ENCODE measurements at regions not wholly inside any gene's neighbourhood (a gene's known extent, or its start where the extent isn't known, plus 50 kb on each side); places are given as distances from the start of the nearest gene placed in this dataset.

DNA sequence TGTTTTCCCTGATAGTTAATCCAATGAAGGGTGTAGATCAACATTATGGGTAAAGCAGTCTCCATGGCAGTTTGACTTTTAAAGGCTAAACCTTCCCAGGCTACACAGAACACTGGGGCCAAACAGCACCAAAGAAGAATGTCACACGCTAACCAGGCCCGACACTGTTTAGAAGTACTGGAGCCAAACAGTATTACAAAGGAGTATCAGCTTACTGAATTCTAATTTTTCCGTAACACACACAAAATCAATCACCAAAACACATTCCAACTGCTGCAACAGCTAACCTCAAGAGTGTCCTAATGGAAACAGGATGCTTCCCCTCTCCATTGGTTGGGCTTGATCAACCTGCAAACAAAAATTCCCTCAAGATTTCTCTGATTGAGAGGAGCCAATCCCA, 783.5 kb downstream of the PCDH18 start:
- DNase-seq: no peak

DNA sequence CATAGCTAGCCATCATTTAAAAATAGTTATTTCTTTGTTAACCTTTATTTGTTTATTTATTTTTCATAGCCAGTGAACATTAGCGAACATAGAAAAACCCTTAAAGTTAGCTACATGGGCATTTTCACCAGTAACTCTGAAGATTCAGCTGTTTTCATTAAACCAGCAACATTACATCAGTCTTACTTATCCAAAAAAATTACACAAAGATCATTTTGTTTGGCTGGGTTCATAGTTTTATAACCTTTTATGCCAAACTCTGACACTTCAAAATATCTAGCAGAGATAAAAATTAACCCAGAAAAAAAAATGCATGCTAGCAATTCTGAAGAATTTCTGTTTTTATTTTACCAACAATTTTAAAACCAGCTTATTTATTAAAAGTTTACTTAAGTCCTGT, 784.1 kb downstream of the PCDH18 start:
- no peak for DNase-seq

GRCh38 chr4:136743238-136743637, 789.1 kb downstream of the PCDH18 start:
- no peak for DNase-seq

DNA sequence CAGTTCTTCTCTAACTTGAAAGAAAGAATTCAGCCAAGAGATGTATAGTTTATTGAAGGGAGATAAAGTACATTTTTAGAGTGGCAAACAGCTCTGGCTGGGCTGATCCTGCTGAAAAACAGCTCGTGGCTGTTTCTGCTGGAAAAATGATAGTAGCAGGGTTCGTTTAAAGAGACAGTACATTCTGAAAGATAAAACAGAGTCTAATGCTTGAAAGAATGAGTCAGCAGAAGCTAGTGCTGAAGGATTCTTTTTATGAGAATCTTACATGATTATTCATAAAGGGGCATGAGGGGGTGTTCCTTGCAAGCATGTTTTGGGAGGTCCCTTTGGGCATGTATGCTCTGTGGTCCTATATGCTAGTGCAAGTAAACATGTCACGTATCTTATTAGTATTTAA, 790.0 kb downstream of the PCDH18 start:
- DNase-seq: no peak

- no peak for DNase-seq
These were observed 790.8 kb downstream of the PCDH18 start for GRCh38 chr4:136741468-136741867.

GRCh38 chr4:136740326-136740725, 792.0 kb downstream of the PCDH18 start:
- no peak for DNase-seq

DNA sequence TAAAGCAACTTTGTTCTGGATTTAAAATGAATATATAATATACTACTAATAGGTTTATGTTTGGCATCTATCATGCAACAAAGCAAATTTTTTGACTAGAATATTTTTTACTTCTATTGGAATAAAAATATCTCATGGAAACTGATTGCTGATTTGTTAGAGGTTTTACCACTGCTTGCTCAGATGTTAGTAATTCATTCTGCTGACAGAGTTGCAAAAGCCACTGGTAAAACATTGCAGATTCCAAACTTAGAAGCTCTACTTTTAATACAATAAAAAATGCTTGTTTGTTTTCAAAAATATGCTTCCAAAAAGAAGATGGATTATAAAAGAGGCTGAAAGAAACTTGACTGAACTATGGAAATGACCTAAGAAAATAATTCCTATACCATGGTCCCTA, 795.2 kb downstream of the PCDH18 start:
- no peak for DNase-seq

GRCh38 chr4:136731025-136731424, 801.3 kb downstream of the PCDH18 start:
- DNase-seq: no peak

DNA sequence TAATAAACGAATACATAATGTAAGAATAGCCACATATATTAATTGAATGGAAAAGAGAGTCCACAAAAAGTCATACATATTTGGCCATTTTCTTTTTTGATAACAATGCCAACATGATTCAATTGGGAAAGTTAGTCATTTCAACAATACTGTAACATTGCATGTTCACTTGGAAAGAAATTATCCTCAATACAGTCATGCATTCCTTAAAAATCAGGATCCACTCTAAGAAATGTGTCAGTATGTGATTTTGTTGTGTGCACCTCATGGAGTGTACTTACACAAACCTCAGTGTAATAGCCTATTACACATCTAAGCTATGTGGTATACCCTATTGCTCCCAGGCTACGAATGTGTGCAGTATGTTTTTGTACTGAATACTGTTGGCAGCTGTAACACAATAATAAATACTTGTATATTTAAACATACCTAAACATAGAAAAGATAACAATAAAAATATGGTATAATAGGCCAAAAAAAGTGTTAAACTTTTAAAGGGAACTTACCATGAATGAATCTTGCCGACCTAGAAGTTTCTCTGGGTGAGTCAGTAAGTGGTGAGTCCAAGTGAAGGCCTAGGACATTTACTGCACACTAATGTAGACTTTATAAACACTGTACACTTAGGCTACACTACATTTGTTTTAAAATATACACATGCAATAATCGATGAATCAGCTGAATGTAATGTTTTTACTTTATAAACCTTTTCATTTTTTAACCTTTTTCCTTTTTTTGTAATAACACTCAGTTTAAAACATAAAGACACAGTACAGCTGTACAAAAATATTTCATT, 806.8 kb downstream of the PCDH18 start:
- no peak for DNase-seq

DNA sequence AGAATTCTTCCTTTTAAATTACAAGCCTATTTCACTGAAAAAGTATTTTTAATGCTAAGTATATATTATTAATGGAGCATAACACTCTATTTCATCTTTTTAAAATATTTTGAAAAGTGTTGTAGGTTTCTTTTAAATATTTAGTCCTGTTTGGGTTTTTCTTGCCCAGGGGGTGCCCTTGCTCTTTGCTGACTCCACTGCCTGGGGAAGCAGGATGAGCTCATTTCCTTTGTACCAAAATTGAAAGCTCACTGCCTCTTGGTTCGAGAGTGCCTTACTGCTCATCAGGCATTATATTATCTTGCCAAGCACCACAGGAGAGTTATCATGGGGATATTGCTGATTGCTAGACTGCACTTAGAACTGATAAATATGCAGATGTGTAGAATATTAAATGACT, 819.2 kb downstream of the PCDH18 start:
- DNase-seq: no peak

DNA sequence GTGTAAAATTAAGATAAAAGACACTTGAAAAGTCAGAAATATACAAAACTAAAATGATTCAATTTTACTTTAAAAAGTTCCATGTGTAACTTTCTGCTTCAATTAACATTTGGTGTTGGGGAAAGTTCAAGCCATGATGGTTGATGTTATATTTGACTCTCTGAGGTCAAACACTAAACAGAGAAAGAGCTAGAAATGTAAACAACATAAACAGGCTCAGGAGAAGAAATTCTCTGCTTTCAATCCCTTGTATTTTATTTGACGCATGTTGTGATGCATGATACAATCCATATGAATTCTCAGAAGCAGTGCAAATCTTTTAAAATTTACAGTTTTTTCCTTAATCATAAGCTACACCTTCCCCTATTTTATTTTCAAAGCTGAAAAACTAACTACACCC, 822.4 kb downstream of the PCDH18 start:
- no peak for DNase-seq

GRCh38 chr4:136706942-136707341, 825.4 kb downstream of the PCDH18 start:
- DNase-seq: no peak

GRCh38 chr4:136699905-136700304, 832.4 kb downstream of the PCDH18 start:
- no peak for DNase-seq

DNA sequence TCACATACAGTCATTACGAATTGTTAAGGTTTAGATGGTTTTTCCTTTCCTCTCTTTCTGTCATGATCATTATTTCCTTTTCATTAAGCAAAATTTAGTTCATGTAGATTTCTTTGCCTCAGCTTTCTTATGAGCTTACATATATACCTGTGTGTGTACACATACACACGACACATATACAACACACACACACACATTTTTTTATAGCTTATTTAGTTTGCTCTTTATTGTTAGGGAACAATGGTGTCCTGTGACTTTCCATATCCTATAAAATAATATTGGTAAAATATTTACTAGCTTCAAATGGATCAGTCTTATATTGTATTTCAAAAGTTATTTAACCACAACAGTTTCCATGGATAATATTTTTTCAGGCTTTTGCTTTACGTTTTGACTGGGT, 840.7 kb downstream of the PCDH18 start:
- DNase-seq: no peak

DNA sequence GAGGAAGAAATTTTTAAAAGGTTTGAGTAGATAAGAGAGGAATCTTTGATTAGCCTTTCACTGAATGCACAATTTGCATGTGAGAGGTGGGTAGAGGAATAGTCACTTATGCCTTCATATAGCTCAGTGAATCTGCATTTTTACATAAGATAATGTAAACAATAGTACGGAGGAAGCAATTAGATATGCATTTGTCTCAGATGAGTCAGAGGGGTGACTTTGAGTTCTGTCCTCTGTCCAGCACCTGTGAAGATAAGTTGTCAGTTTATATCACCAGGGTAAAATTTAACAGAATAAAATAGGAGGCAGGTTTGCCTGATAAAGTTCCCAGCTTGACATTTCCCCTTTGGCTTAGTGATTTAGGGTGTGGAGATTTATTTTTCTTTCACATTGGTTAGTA, 841.9 kb downstream of the PCDH18 start:
- no peak for DNase-seq

GRCh38 chr4:136687596-136687995, 844.7 kb downstream of the PCDH18 start:
- DNase-seq: no peak

DNA sequence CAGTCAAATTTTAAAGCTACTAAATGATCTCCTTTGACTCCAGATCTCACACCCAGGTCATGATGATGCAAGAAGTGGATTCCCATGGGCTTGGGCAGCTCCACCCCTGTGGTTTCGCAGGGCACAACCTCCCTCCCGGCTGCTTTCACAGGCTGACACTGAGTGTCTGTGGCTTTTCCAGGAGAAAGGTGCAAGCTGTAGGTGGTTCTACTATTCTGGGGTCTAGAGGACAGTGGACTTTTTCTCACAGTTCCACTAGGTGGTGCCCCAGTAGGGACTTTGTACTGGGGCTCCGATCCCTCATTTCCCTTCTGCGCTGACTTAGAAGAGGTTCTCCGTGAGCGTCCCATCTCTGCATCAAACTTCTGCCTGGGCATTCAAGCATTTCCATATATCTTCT, 845.2 kb downstream of the PCDH18 start:
- no peak for DNase-seq

DNA sequence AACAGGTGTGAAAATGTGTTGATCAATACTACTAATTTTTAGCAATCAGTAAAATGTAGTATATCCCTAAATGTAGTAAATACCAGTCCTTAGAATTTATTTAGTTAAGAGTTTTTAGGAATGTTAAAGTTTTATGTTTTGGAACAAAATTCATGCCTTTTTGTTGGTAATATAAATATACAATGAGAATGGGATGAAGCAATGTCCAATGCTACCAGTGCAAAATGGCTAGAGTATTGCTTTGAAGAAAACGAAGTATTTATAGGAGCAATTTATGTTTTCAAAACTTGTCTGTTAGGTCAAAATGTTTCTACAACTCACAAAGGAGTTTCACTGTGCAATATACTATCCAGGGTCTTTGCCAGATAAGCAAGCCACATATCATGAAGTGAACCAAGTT, 851.5 kb downstream of the PCDH18 start:
- no peak for DNase-seq

DNA sequence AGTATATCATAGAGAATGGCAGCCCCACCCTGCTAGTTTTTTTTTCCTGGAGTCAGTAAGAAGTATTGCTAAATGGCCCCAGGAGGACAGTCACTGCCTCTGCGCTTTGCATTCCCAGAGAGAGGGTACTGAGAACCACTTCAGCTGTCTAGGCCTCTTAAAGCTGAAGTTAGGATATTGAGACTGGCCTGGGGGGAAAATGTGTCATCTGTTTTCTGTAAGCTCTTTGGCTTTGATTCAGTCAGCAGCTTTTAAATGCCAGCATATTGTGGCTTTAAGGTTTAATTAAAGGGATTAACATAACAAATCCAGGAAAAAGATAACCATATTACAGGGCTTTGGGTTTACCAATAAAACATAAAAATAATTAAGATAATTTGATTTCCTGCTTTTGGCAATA, 852.0 kb downstream of the PCDH18 start:
- peak; percentile 22 for DNase-seq

GRCh38 chr4:136670265-136670664, 862.0 kb downstream of the PCDH18 start:
- no peak for DNase-seq

DNA sequence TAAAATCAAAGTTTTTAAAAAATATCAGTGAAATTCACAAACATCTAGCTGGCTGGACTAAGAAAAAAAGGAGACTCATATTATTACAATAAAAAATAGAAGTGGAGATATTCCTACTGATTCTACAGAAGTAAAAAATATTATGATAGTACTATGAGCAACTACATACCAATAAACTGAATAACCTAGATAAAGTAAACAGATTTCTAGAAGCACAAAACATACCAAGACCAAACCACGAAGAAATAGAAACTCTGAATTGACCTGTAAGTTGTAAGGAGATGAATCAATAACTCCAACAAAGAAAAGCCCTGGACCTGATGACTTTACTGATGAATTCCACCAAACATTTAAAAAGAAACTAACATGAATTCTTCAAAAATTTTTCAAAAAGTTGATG, 867.3 kb downstream of the PCDH18 start:
- DNase-seq: no peak

GRCh38 chr4:136662539-136662938, 869.8 kb downstream of the PCDH18 start:
- no peak for DNase-seq

DNA sequence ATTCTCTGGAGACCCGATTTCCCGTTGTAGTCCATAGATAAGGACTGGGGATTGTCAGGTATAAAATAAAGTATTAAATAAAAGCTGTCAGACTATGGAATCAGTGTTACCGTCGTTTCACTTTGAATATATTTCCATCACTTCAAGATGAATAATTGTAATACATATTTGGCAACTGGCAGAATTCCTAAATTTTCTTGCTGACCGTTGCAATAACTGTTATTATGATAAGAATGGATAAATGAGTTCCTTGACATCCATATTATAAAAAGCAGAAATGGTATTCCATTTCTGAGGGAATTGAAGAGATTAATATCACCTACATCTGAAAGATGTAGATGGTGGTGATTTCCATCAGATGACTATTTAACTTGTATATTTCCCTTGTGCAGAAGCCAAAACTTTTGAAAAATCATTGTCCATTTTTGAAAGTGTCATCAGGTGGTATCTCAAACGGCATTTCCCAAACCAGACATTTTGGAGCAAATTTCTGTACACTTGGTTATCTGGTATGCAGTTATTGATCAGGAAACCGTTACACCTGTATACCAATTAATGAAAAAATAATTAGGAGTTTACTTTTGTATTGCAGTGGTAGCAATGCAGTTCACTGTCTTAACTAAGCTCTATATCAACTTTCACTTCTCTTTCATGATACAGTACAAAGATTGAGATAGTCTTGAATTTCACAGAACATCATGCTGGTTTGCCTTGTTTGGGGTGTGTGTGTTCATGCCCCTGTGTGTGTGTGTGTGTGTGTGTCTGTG, 878.5 kb downstream of the PCDH18 start:
- DNase-seq: no peak

GRCh38 chr4:136651932-136652331, 880.4 kb downstream of the PCDH18 start:
- no peak for DNase-seq

Data from skin of body (tissue), 1 donor.